ENCODE measurements at regions not wholly inside any gene's neighbourhood (a gene's known extent, or its start where the extent isn't known, plus 50 kb on each side); places are given as distances from the start of the nearest gene placed in this dataset.

DNA sequence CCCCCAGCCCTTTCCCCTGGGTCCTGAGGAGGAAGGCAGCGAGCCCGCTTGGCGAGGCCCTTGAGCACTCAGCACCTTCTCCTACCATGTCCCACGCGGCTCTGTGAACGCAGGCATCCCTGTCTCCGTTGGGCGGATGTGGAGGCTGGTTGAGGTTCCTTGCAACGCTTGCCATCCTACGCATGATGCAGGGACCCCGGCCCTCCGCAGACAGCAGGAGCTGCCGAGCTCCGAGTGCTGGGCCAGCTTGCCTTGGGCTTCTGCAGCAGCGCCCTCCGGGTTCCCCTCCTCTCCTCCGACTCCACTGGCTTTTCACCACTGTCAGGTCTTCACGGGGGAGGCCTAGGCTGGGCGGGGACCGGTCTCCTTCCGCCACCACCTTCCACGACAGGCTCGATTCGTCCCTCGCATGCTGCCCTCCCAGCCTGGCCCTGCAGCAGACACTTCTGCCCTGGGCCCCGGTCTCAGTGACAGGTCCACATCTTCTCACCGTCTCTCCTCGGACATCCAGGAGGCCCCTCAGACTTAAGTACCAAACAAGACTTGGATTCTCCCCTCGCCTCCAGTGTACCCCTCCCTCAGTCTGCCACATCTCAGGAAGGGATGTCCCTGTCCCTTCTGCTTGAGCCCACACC, 67.6 kb upstream of the HGFAC start:
- DNase-seq (ENCODE audit: low read depth) (no peak), FAIRE-seq (no peak)
- TF ChIP-seq, protein P1, sequence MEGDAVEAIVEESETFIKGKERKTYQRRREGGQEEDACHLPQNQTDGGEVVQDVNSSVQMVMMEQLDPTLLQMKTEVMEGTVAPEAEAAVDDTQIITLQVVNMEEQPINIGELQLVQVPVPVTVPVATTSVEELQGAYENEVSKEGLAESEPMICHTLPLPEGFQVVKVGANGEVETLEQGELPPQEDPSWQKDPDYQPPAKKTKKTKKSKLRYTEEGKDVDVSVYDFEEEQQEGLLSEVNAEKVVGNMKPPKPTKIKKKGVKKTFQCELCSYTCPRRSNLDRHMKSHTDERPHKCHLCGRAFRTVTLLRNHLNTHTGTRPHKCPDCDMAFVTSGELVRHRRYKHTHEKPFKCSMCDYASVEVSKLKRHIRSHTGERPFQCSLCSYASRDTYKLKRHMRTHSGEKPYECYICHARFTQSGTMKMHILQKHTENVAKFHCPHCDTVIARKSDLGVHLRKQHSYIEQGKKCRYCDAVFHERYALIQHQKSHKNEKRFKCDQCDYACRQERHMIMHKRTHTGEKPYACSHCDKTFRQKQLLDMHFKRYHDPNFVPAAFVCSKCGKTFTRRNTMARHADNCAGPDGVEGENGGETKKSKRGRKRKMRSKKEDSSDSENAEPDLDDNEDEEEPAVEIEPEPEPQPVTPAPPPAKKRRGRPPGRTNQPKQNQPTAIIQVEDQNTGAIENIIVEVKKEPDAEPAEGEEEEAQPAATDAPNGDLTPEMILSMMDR (IDR thresholded peaks at IDR 0.05; ENCODE audit: insufficient read depth, low read depth, low read length): no peak
- Histone ChIP-seq H3K79me2 (ENCODE audit: insufficient read depth, low read length) (peaks cover 59% of the 10 kb centered on the region), H3K4me3 (ENCODE audit: insufficient read depth, low read depth, low read length) (no peak overlapping the region), H3K9ac (ENCODE audit: low read length) (no peak overlapping the region), H3K4me2 (ENCODE audit: low read length) (no peak overlapping the region), H2AFZ (ENCODE audit: low read depth, low read length) (no peak overlapping the region), H3K36me3 (ENCODE audit: insufficient read depth, low read length) (no peaks in the 10 kb centered on the region), H3K27me3 (ENCODE audit: insufficient read depth, low read length) (no peaks in the 10 kb centered on the region), H3K4me1 (ENCODE audit: insufficient read depth, low read length) (peaks cover 39% of the 10 kb centered on the region), H3K9me3 (ENCODE audit: insufficient read depth, low read depth, low read length) (peaks cover 2% of the 10 kb centered on the region), H3K27ac (ENCODE audit: low read depth, low read length) (no peak overlapping the region), H4K20me1 (ENCODE audit: insufficient read depth, low read length) (peaks cover 53% of the 10 kb centered on the region)
- Mint-ChIP-seq H3K4me3 (ENCODE audit: unreplicated experiment) (no peak overlapping the region), H3K27ac (ENCODE audit: unreplicated experiment) (no peak overlapping the region), H3K9me3 (ENCODE audit: unreplicated experiment) (peaks cover 5% of the 10 kb centered on the region), H3K27me3 (ENCODE audit: low read depth, unreplicated experiment) (no peaks in the 10 kb centered on the region), H3K4me1 (ENCODE audit: low read depth, unreplicated experiment) (peaks cover 23% of the 10 kb centered on the region), H3K36me3 (ENCODE audit: low read depth, unreplicated experiment) (peaks cover 20% of the 10 kb centered on the region)

GRCh38 chr4:3374667-3375066, 67.1 kb upstream of the HGFAC start:
- H3K4me1 Mint-ChIP-seq (ENCODE audit: low read depth, unreplicated experiment): peaks cover 20% of the 10 kb centered on the region
- H3K9ac ChIP-seq (ENCODE audit: low read length): no peak overlapping the region
- H3K4me3 ChIP-seq (ENCODE audit: insufficient read depth, low read depth, low read length): no peak overlapping the region
- H3K4me2 ChIP-seq (ENCODE audit: low read length): no peak overlapping the region
- H3K27me3 ChIP-seq (ENCODE audit: insufficient read depth, low read length): no peaks in the 10 kb centered on the region
- H3K27ac Mint-ChIP-seq (ENCODE audit: unreplicated experiment): no peak overlapping the region
- no peaks in the 10 kb centered on the region for H3K27me3 Mint-ChIP-seq (ENCODE audit: low read depth, unreplicated experiment)
- no peak overlapping the region for H2AFZ ChIP-seq (ENCODE audit: low read depth, low read length)
- no peaks in the 10 kb centered on the region for H3K36me3 ChIP-seq (ENCODE audit: insufficient read depth, low read length)
- peaks cover 4% of the 10 kb centered on the region for H3K9me3 ChIP-seq (ENCODE audit: insufficient read depth, low read depth, low read length)
- H3K79me2 ChIP-seq (ENCODE audit: insufficient read depth, low read length): peaks cover 59% of the 10 kb centered on the region
- H3K4me3 Mint-ChIP-seq (ENCODE audit: unreplicated experiment): no peak overlapping the region
- peaks cover 21% of the 10 kb centered on the region for H3K36me3 Mint-ChIP-seq (ENCODE audit: low read depth, unreplicated experiment)
- no peak overlapping the region for H3K27ac ChIP-seq (ENCODE audit: low read depth, low read length)
- DNase-seq (ENCODE audit: low read depth) (no peak), FAIRE-seq (no peak)
- peaks cover 48% of the 10 kb centered on the region for H4K20me1 ChIP-seq (ENCODE audit: insufficient read depth, low read length)
- peaks cover 33% of the 10 kb centered on the region for H3K4me1 ChIP-seq (ENCODE audit: insufficient read depth, low read length)
- H3K9me3 Mint-ChIP-seq (ENCODE audit: unreplicated experiment): peaks cover 5% of the 10 kb centered on the region
- TF ChIP-seq EZH2 (IDR thresholded peaks at IDR 0.05; ENCODE audit: insufficient read depth, low read length): no peak
- TF ChIP-seq, protein P1 (IDR thresholded peaks at IDR 0.05; ENCODE audit: insufficient read depth, low read depth, low read length): no peak

GRCh38 chr4:3375688-3376087, 66.1 kb upstream of the HGFAC start:
- no peak overlapping the region for H3K4me3 Mint-ChIP-seq (ENCODE audit: unreplicated experiment)

More at GRCh38 chr4:3375688-3376087, 66.1 kb upstream of the HGFAC start:
- peaks cover 14% of the 10 kb centered on the region for H3K9me3 ChIP-seq (ENCODE audit: insufficient read depth, low read depth, low read length)
- no peak overlapping the region for H3K9ac ChIP-seq (ENCODE audit: low read length)
- FAIRE-seq: peak; percentile 54
- TF ChIP-seq, protein P1 (IDR thresholded peaks at IDR 0.05; ENCODE audit: insufficient read depth, low read depth, low read length): no peak
- no peak for TF ChIP-seq EZH2 (IDR thresholded peaks at IDR 0.05; ENCODE audit: insufficient read depth, low read length)
- peaks cover 27% of the 10 kb centered on the region for H3K36me3 Mint-ChIP-seq (ENCODE audit: low read depth, unreplicated experiment)
- no peak overlapping the region for H2AFZ ChIP-seq (ENCODE audit: low read depth, low read length)
- H3K4me1 Mint-ChIP-seq (ENCODE audit: low read depth, unreplicated experiment): peaks cover 14% of the 10 kb centered on the region
- no peaks in the 10 kb centered on the region for H3K27me3 ChIP-seq (ENCODE audit: insufficient read depth, low read length)
- peaks cover 31% of the 10 kb centered on the region for H3K4me1 ChIP-seq (ENCODE audit: insufficient read depth, low read length)
- H3K27ac ChIP-seq (ENCODE audit: low read depth, low read length): no peak overlapping the region
- no peak overlapping the region for H3K4me3 ChIP-seq (ENCODE audit: insufficient read depth, low read depth, low read length)
- peak; percentile 62 for DNase-seq (ENCODE audit: low read depth)
- H3K27ac Mint-ChIP-seq (ENCODE audit: unreplicated experiment): no peak overlapping the region
- no peaks in the 10 kb centered on the region for H3K27me3 Mint-ChIP-seq (ENCODE audit: low read depth, unreplicated experiment)
- no peak overlapping the region for H3K4me2 ChIP-seq (ENCODE audit: low read length)
- H3K9me3 Mint-ChIP-seq (ENCODE audit: unreplicated experiment): peaks cover 10% of the 10 kb centered on the region
- peaks cover 48% of the 10 kb centered on the region for H4K20me1 ChIP-seq (ENCODE audit: insufficient read depth, low read length)
- H3K79me2 ChIP-seq (ENCODE audit: insufficient read depth, low read length): peaks cover 59% of the 10 kb centered on the region
- H3K36me3 ChIP-seq (ENCODE audit: insufficient read depth, low read length): no peaks in the 10 kb centered on the region
